ENCODE measurements at regions not wholly inside any gene's neighbourhood (a gene's known extent, or its start where the extent isn't known, plus 50 kb on each side); places are given as distances from the start of the nearest gene placed in this dataset.
A peak's percentile ranks its signal among the peaks of the same experiment; 100 is the strongest.

- TF ChIP-seq UBTF (CRISPR knock-in tag; IDR thresholded peaks at IDR 0.05): peak; percentile 64
- TF ChIP-seq ZNF672 (CRISPR knock-in tag; IDR thresholded peaks at IDR 0.05): no peak
- TF ChIP-seq HHEX (CRISPR knock-in tag; IDR thresholded peaks at IDR 0.05): peak; percentile 22
- TF ChIP-seq KDM4B (CRISPR knock-in tag; IDR thresholded peaks at IDR 0.05): peak; percentile 80
- TF ChIP-seq GABPA (IDR thresholded peaks at IDR 0.05; ENCODE audit: low read depth, low read length): no peak
- TF ChIP-seq GABPA (CRISPR knock-in tag; IDR thresholded peaks at IDR 0.05; ENCODE audit: low read depth): peak; percentile 58
- TF ChIP-seq PHF21A (CRISPR knock-in tag; IDR thresholded peaks at IDR 0.05): peak; percentile 99
- peak; percentile 84 for TF ChIP-seq NR2F2 (IDR thresholded peaks at IDR 0.05; ENCODE audit: borderline replicate concordance, low read depth)
- peak; percentile 90 for TF ChIP-seq ZSCAN31 (CRISPR knock-in tag; IDR thresholded peaks at IDR 0.05; ENCODE audit: low read depth)
- TF ChIP-seq MEIS2 (CRISPR knock-in tag; IDR thresholded peaks at IDR 0.05): peak; percentile 91
- peak; percentile 93; the same call in 1 of the 2 replicates for TF ChIP-seq ZNF33A (CRISPR knock-in tag; IDR thresholded peaks at IDR 0.05; ENCODE audit: borderline replicate concordance)
- TF ChIP-seq ZBTB38 (CRISPR knock-in tag; IDR thresholded peaks at IDR 0.05): peak; percentile 87
- TF ChIP-seq FOXK1 (CRISPR knock-in tag; IDR thresholded peaks at IDR 0.05; ENCODE audit: borderline replicate concordance, low read depth): peak; percentile 96
- 0 out of 2 replicates have a peak, but pooled peaks have one; percentile 52 for TF ChIP-seq ZNF766 (CRISPR knock-in tag; IDR thresholded peaks at IDR 0.05; ENCODE audit: borderline replicate concordance)
- TF ChIP-seq CBFB (CRISPR knock-in tag; IDR thresholded peaks at IDR 0.05): peak; percentile 93
- TF ChIP-seq LCORL (IDR thresholded peaks at IDR 0.05): peak; percentile 95
- TF ChIP-seq LCORL (CRISPR knock-in tag; IDR thresholded peaks at IDR 0.05): peak; percentile 100
- TF ChIP-seq AKAP8 (CRISPR knock-in tag; IDR thresholded peaks at IDR 0.05): 0 out of 2 replicates have a peak, but pooled peaks have one; percentile 55
- TF ChIP-seq CSRNP1 (CRISPR knock-in tag; IDR thresholded peaks at IDR 0.05): peak; percentile 79; the same call in 1 of the 2 replicates
- no peak; the same call in 1 of the 2 replicates for TF ChIP-seq TP53 (CRISPR knock-in tag; conservative IDR thresholded peaks at IDR 0.05)
- TF ChIP-seq THAP9 (CRISPR knock-in tag; IDR thresholded peaks at IDR 0.05; ENCODE audit: borderline replicate concordance): peak; percentile 67; the same call in 1 of the 2 replicates
- peak; percentile 55; the same call in 1 of the 2 replicates for TF ChIP-seq ZNF644 (CRISPR knock-in tag; IDR thresholded peaks at IDR 0.05; ENCODE audit: low read depth)
Observed at GRCh38 chr5:173823721-173824567, 64.2 kb upstream of the CPEB4 start (continued).

Measured in HepG2 (cell line).